HFF-Myc (cell line): ENCODE measurements at regions not wholly inside any gene's neighbourhood (a gene's known extent, or its start where the extent isn't known, plus 50 kb on each side); places are given as distances from the start of the nearest gene placed in this dataset.
"Not testable (repeated sequence)": the region's sequence is repeated elsewhere in the genome, so short reads cannot be mapped to it uniquely, and the experiment has no call there.

ENCODE experiments used
- DNase-seq: peaks from one replicate; pipeline ENCODE4 v3.0.0-alpha.2; 2011; ENCODE audit warnings: low read depth; ENCODE audit errors: extremely low read depth
- H3K4me3 ChIP-seq: replicated peaks from 2 replicates; pipeline ENCODE4 v1.5.1; 2011; ENCODE audit warnings: low read depth, mild to moderate bottlenecking, control low read depth, low read length
- TF ChIP-seq, protein P1 (sequence below): IDR thresholded peaks from 2 replicates; pipeline ENCODE4 v1.5.1; 2012; ENCODE audit warnings: mild to moderate bottlenecking, low read depth, low read length, control low read depth; ENCODE audit errors: missing control alignments

DNA sequence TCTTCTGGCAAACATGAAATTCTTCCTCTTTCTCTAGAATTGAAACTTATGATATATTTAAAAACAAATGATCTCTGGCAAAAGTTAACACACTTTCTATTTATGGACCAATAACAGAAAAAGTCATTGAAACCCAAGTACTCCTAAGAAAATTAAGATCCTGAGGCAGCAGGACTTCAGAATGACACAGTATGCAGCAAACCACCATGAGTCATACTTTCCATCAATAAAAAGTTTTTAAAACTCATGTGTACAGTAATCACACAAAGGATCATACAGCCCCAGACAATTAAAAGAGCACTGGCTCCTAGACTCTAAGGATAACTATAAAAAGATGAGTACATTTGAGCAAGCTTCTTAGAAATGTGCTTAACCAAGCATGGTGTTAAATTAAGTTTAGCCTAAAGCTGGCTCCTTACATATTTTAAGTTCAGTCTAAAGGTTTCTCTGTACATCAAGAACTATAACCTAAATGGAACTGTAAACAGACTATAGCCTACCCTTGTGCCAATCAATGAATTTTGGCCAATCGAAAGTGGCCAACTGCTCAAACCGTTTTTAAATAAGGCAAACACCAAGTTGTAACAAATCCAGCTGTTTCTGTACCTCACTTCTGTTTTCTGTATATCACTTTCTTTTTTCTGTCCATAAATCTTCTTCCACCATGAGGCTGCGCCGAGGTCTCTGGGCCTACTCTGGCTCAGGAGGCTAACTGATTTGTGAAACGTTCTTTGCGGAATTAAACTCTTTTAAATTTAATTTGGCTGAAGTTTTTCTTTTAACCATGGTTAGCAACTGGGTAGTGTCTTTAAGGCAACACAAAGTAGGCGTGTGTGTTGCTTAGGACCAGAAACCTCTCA, 232.1 kb upstream of the PIK3R1 start:
- H3K4me3 ChIP-seq, result no peak overlapping the region
- TF ChIP-seq, protein P1, sequence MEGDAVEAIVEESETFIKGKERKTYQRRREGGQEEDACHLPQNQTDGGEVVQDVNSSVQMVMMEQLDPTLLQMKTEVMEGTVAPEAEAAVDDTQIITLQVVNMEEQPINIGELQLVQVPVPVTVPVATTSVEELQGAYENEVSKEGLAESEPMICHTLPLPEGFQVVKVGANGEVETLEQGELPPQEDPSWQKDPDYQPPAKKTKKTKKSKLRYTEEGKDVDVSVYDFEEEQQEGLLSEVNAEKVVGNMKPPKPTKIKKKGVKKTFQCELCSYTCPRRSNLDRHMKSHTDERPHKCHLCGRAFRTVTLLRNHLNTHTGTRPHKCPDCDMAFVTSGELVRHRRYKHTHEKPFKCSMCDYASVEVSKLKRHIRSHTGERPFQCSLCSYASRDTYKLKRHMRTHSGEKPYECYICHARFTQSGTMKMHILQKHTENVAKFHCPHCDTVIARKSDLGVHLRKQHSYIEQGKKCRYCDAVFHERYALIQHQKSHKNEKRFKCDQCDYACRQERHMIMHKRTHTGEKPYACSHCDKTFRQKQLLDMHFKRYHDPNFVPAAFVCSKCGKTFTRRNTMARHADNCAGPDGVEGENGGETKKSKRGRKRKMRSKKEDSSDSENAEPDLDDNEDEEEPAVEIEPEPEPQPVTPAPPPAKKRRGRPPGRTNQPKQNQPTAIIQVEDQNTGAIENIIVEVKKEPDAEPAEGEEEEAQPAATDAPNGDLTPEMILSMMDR, result no peak
- DNase-seq, result peak; percentile 75

DNA sequence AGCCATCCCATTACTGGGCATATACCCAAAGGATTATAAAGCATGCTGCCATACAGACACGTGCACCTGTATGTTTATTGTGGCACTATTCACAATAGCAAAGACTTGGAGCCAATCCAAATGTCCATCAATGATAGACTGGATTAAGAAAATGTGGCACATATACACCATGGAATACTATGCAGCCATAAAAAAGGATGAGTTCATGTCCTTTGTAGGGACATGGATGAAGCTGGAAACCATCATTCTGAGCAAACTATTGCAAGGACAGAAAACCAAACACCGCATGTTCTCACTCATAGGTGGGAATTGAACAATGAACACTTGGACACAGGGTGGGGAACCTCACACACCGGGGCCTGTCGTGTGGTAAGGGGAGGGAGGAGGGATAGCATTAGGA, 233.4 kb upstream of the PIK3R1 start:
- not testable (repeated sequence) for H3K4me3 ChIP-seq, DNase-seq

- H3K4me3 ChIP-seq, result no peak overlapping the region
- no peak for DNase-seq
- TF ChIP-seq, protein P1, result no peak
These were observed 237.4 kb upstream of the PIK3R1 start for GRCh38 chr5:67978171-67978570.

- no peak overlapping the region for H3K4me3 ChIP-seq
- TF ChIP-seq, protein P1, result no peak
- no peak for DNase-seq
These were observed 238.5 kb upstream of the PIK3R1 start for GRCh38 chr5:67976891-67977601.

DNA sequence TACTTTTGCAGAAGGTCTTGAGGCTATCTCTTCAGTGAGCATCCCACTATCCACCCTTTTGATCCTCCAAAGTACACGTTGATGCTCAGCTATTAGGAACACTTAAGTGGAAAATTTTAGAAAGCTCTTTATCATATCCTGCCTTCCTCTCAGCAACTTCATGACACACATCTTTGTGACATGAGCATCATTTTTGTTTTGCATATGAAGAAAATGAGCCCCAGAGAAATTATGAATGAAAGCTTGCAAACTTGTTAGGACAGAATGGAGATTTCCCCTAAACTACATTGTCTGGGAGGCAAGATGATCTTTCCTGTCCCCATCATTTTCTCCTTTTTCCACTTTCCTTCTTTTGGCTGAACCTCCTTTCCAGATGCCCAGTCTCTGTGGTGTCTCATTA, 239.4 kb upstream of the PIK3R1 start:
- H3K4me3 ChIP-seq, result no peak overlapping the region
- DNase-seq, result no peak
- TF ChIP-seq, protein P1, result no peak

DNA sequence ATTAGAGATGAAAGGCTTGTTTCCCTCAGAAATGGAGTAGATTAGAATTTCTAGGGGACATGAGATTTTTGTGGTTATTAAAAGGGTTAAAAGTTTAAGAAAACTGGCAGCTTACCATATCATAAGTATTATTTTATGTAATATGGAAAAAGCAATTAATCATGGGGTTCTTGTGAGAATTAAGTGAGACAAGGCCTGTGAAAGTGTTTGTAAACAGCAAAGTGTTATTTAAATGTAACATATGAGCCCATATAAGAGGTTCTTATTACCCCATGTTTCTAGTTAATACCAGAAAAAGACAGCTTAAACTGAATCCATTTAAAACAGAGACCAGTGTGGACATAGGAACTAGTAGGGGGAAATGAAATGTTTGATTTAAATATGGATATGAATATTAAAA, 241.1 kb upstream of the PIK3R1 start:
- no peak overlapping the region for H3K4me3 ChIP-seq
- TF ChIP-seq, protein P1, result no peak
- DNase-seq, result no peak

DNA sequence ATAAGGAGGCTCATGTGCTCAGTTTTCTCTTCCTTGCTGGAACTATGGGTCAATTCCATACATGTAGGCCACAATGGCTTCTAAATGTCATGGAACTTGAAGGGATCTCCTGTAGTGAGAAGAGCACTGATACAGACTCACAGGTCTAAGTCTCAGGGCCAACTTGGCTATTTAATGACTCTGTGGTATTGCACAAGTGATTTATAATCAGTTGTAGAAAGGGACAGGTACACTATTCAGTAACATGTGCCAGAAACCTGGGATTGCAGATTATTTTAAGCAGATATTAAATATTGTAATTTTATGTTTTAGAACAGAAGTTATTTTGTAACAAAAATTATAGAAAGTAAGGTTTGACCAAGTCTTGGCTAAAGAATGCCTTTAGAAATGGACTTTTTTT, 241.5 kb upstream of the PIK3R1 start:
- no peak for DNase-seq
- TF ChIP-seq, protein P1, result no peak
- H3K4me3 ChIP-seq, result no peak overlapping the region
